C4-2B (cell line): ENCODE measurements at regions not wholly inside any gene's neighbourhood (a gene's known extent, or its start where the extent isn't known, plus 50 kb on each side); places are given as distances from the start of the nearest gene placed in this dataset.

Source experiments
- H3K27ac ChIP-seq: fragments of 450-650 bp; 2 replicates; pipeline ENCODE4 v1.5.1; 2017
- CTCF ChIP-seq: fragments of 450-650 bp; conservative IDR thresholded peaks from 2 replicates; pipeline ENCODE4 v1.5.1; 2017; ENCODE audit warnings: mild to moderate bottlenecking
- ZFX ChIP-seq: fragments of 450-650 bp; IDR thresholded peaks from 2 replicates; pipeline ENCODE4 v1.6.1; 2017

- H3K27ac ChIP-seq = no peak overlapping the region
- TF ChIP-seq ZFX = no peak
- no peak for TF ChIP-seq CTCF
Observed at GRCh38 chr6:140069576-140069975, 695.1 kb upstream of the CITED2 start.

- TF ChIP-seq CTCF (no peak), ZFX (no peak)
- H3K27ac ChIP-seq = no peak overlapping the region
Observed at GRCh38 chr6:140068801-140069200, 694.4 kb upstream of the CITED2 start.

GRCh38 chr6:140064366-140064765 is 689.9 kb upstream of the CITED2 start:
- H3K27ac ChIP-seq = no peak overlapping the region
- no peak for TF ChIP-seq ZFX

- no peak for TF ChIP-seq CTCF
- H3K27ac ChIP-seq = no peak overlapping the region
Observed at GRCh38 chr6:140063021-140063399, 688.6 kb upstream of the CITED2 start.

- TF ChIP-seq ZFX (no peak), CTCF (no peak)
Observed at GRCh38 chr6:140062043-140063020, 687.9 kb upstream of the CITED2 start.

GRCh38 chr6:140061110-140062042 is 686.9 kb upstream of the CITED2 start:
- no peak overlapping the region for H3K27ac ChIP-seq
- TF ChIP-seq ZFX (no peak), CTCF (no peak)

More at GRCh38 chr6:140062043-140063020, 687.9 kb upstream of the CITED2 start:
- H3K27ac ChIP-seq = no peak overlapping the region

GRCh38 chr6:140059947-140060346 is 685.5 kb upstream of the CITED2 start:
- TF ChIP-seq ZFX (no peak), CTCF (no peak)
- no peak overlapping the region for H3K27ac ChIP-seq
